ENCODE measurements at regions not wholly inside any gene's neighbourhood (a gene's known extent, or its start where the extent isn't known, plus 50 kb on each side); places are given as distances from the start of the nearest gene placed in this dataset.
"Not testable (repeated sequence)": the region's sequence is repeated elsewhere in the genome, so short reads cannot be mapped to it uniquely, and the experiment has no call there.

GRCh38 chr10:129047600-129047999 lies 419.4 kb upstream of the MGMT start:
- DNase-seq = no peak

GRCh38 chr10:129048513-129048912 lies 418.5 kb upstream of the MGMT start:
- DNase-seq = no peak

- DNase-seq = no peak
Observed at GRCh38 chr10:129049501-129049900, 417.5 kb upstream of the MGMT start.

- DNase-seq = no peak
Observed at GRCh38 chr10:129055225-129055624, 411.8 kb upstream of the MGMT start.

- no peak for DNase-seq
Observed at GRCh38 chr10:129055986-129056385, 411.1 kb upstream of the MGMT start.

GRCh38 chr10:129056734-129057689 lies 410.0 kb upstream of the MGMT start:
- no peak for DNase-seq

- no peak for DNase-seq
Observed at GRCh38 chr10:129057856-129058663, 409.0 kb upstream of the MGMT start.

GRCh38 chr10:129058664-129059155 lies 408.3 kb upstream of the MGMT start:
- DNase-seq = no peak

- DNase-seq = no peak
Observed at GRCh38 chr10:129059977-129060376, 407.1 kb upstream of the MGMT start.

GRCh38 chr10:129063212-129063611 lies 403.8 kb upstream of the MGMT start:
- DNase-seq = no peak

- no peak for DNase-seq
Observed at GRCh38 chr10:129063877-129064276, 403.2 kb upstream of the MGMT start.

- not testable (repeated sequence) for DNase-seq
Observed at GRCh38 chr10:129066529-129066928, 400.5 kb upstream of the MGMT start.

GRCh38 chr10:129071411-129071810 lies 395.6 kb upstream of the MGMT start:
- DNase-seq = not testable (repeated sequence)

- DNase-seq = no peak
Observed at GRCh38 chr10:129074939-129075338, 392.1 kb upstream of the MGMT start.

GRCh38 chr10:129075508-129075907 lies 391.5 kb upstream of the MGMT start:
- DNase-seq = no peak

GRCh38 chr10:129075927-129076326 lies 391.1 kb upstream of the MGMT start:
- no peak for DNase-seq

- peak in 5 of 58 donors; percentile 3 to 15 (median 4) for DNase-seq
Observed at GRCh38 chr10:129078346-129078745, 388.7 kb upstream of the MGMT start.

- DNase-seq = peak in 1 of 58 donors; percentile 15
Observed at GRCh38 chr10:129078746-129079145, 388.3 kb upstream of the MGMT start.

GRCh38 chr10:129079705-129080104 lies 387.3 kb upstream of the MGMT start:
- DNase-seq = peak in 18 of 58 donors; percentile 4 to 32 (median 12)

- DNase-seq = no peak
Observed at GRCh38 chr10:129085811-129086210, 381.2 kb upstream of the MGMT start.

- no peak for DNase-seq
Observed at GRCh38 chr10:129089341-129089740, 377.7 kb upstream of the MGMT start.

GRCh38 chr10:129090165-129090564 lies 376.9 kb upstream of the MGMT start:
- no peak for DNase-seq

Data from anterior cingulate cortex (tissue), 58 donors.